ENCODE measurements at regions not wholly inside any gene's neighbourhood (a gene's known extent, or its start where the extent isn't known, plus 50 kb on each side); places are given as distances from the start of the nearest gene placed in this dataset.

DNA sequence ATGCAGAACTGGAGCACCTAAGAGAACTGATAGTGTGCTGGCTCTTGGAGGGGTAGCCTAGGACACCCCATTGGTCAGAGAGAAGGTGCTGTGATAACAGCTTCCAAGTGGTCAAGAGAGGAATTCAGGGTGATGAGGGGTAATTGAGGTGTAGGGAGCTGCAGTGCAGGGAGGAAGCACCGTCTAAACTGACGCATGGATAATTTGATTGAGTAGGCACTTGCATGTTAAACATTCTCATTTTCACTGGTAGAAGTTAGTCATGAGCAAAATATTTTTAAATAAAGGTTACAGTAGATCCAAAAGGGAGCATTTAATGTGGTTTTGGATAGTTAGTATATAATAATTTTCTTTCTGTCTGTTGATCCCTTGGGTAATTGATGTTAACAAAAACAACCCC lies 155.1 kb upstream of the TCF4 start (continued):
- TF ChIP-seq, protein P1, sequence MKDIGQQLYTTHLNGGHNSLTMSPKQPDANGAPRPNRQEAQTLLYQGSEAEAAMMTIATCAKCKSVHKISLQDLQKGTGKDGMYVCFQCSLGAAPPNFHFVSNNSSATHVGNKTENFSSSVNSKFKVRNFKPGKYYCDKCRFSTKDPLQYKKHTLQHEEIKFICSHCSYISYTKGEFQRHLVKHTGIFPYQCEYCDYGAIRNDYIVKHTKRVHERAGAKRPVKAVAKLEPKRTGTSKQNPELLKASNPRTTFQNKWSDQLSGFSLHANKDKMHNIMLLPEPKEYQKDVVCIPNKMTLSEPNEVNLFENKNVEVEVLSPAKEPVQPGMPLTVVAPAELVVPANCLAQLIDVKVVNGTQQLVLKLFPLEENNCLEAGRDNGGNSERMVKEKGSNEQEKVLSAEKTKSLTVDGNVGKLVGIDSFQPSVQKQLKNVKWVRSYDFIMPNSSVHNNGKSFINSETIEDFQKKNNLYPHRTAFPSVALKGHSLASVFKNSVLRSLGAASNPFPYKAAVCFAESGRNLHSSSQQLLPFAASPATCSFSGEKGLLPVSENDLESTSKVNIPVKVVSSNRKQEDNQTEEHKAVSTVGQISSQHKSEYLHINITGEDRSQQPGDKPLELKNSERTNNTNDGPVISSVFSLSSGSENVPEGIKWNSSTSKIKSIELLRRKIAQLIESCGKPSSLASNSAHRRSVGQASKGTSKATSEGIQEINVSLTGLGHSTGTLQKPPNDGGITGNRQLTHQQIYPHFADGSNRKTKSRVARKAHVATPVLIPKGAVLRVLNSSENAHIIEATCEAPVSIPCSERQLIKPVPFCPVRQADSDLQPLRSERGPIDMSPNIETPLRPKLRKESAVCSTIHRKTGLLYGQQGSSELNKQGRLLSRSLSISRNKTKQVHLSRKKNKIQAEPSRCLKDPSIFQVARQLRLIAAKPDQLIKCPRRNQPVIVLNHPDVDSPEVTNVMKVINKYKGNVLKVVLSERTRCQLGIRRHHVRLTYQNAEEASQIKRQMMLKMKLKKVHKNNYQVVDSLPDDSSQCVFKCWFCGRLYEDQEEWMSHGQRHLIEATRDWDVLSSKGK (CRISPR knock-in tag; IDR thresholded peaks at IDR 0.05) = no peak
- TF ChIP-seq MCM3 (IDR thresholded peaks at IDR 0.05) (no peak), KAT2B (IDR thresholded peaks at IDR 0.05; ENCODE audit: low read depth, low read length) (no peak), NFXL1 (CRISPR knock-in tag; IDR thresholded peaks at IDR 0.05) (no peak)
- TF ChIP-seq, protein P2, sequence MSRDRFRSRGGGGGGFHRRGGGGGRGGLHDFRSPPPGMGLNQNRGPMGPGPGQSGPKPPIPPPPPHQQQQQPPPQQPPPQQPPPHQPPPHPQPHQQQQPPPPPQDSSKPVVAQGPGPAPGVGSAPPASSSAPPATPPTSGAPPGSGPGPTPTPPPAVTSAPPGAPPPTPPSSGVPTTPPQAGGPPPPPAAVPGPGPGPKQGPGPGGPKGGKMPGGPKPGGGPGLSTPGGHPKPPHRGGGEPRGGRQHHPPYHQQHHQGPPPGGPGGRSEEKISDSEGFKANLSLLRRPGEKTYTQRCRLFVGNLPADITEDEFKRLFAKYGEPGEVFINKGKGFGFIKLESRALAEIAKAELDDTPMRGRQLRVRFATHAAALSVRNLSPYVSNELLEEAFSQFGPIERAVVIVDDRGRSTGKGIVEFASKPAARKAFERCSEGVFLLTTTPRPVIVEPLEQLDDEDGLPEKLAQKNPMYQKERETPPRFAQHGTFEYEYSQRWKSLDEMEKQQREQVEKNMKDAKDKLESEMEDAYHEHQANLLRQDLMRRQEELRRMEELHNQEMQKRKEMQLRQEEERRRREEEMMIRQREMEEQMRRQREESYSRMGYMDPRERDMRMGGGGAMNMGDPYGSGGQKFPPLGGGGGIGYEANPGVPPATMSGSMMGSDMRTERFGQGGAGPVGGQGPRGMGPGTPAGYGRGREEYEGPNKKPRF (IDR thresholded peaks at IDR 0.05; ENCODE audit: low read depth, low read length) = no peak

DNA sequence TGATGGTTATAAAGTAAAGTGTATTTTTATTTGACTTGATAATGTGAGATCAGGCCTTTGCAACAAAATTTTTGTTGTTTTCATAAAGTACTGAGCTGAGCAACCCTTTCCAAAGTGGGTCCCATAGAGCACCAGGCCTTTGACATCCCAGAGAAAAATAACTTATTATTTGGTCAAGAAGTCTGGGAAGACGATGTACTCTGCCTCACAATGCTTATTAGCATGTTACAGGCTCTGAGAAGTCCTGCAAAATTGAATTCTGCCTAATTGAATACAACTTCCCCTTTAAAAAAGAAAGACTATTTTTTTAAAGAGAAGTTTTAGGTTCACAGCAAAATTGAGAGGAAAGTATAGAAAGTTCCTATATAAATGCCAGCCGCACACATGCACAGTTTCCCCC lies 151.5 kb upstream of the TCF4 start:
- Histone ChIP-seq H3K27ac (ENCODE audit: extremely low read depth, low read depth, low read length) (no peak overlapping the region), H2AFZ (ENCODE audit: low read depth, low read length) (no peak overlapping the region), H3K9me1 (ENCODE audit: control insufficient read depth, insufficient read depth, low read length) (no peaks in the 10 kb centered on the region), H3K36me3 (ENCODE audit: control insufficient read depth, insufficient read depth, low read length) (no peaks in the 10 kb centered on the region), H3K4me2 (ENCODE audit: insufficient read depth, low read length) (no peak overlapping the region), H3K9ac (ENCODE audit: insufficient read depth in 1 of 2, low read depth in 2 of 2, low read length in 2 of 2) (no peak overlapping the region), H3K4me1 (replicated peaks in 1 of 2; ENCODE audit: control insufficient read depth in 2 of 2, insufficient read depth in 2 of 2, low read length in 2 of 2) (peaks cover 0 to 17% of the 10 kb centered on the region in 2 experiments; a peak in 2 of 5 replicates), H4K20me1 (replicated peaks; ENCODE audit: control insufficient read depth, insufficient read depth, low read length) (no peaks in the 10 kb centered on the region), H3K4me3 (no peak overlapping the region), H3K27me3 (ENCODE audit: control insufficient read depth in 2 of 2, insufficient read depth in 2 of 2, low read length in 2 of 2) (no peaks in the 10 kb centered on the region), H3K9me3 (replicated peaks; ENCODE audit: control insufficient read depth, insufficient read depth, low read depth, low read length) (no peaks in the 10 kb centered on the region), H3K79me2 (ENCODE audit: control insufficient read depth, insufficient read depth, low read length) (no peaks in the 10 kb centered on the region)
- no peak for ATAC-seq
- no peak for DNase-seq (ENCODE audit: extremely low read depth in 1 of 4, low spot score in 3 of 4)
- no peak for FAIRE-seq
- BruUV-seq (replicated peaks) = no TSS peak
- 42% methylated on average over 2 of the region's 2 CpGs for WGBS (ENCODE audit: insufficient coverage, low coverage, missing lambda C conversion rate)
- ChIA-PET CTCF (ENCODE audit: low intra/inter-chr PET ratio) (no interaction called here), POLR2A (no interaction called here)
- in situ Hi-C loops (cut with MboI) = no loop called here
- intact Hi-C loops (cut with micrococcal nuclease) = no loop called here
- peak; percentile 17 for TF ChIP-seq RBM25 (IDR thresholded peaks at IDR 0.05; ENCODE audit: low read depth, low read length, severe bottlenecking)
- no peak for TF ChIP-seq STAG1 (CRISPR knock-in tag; IDR thresholded peaks at IDR 0.05; ENCODE audit: borderline replicate concordance)
- TF ChIP-seq, protein P3, sequence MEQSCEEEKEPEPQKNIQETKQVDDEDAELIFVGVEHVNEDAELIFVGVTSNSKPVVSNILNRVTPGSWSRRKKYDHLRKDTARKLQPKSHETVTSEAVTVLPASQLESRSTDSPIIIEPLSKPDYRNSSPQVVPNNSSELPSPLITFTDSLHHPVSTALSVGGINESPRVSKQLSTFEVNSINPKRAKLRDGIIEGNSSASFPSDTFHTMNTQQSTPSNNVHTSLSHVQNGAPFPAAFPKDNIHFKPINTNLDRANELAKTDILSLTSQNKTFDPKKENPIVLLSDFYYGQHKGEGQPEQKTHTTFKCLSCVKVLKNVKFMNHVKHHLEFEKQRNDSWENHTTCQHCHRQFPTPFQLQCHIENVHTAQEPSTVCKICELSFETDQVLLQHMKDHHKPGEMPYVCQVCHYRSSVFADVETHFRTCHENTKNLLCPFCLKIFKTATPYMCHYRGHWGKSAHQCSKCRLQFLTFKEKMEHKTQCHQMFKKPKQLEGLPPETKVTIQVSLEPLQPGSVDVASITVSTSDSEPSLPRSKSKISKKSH (CRISPR knock-in tag; IDR thresholded peaks at IDR 0.05) = no peak
- TF ChIP-seq ZNF239 (CRISPR knock-in tag; IDR thresholded peaks at IDR 0.05) = peak; percentile 94
